Parathyroid adenoma (tissue), 2 donors: ENCODE measurements at regions not wholly inside any gene's neighbourhood (a gene's known extent, or its start where the extent isn't known, plus 50 kb on each side); places are given as distances from the start of the nearest gene placed in this dataset.

Experiments
- H2AFZ ChIP-seq: fragments of 300-600 bp; sonication (generic); one replicate; pipeline ENCODE4 v1.7.0; 2017; ENCODE audit warnings: antibody characterized with exemption, mild to moderate bottlenecking
- H3K27ac ChIP-seq: fragments of 300-600 bp; sonication (generic); one replicate; pipeline ENCODE4 v1.7.0; 2017
- H3K27me3 ChIP-seq: fragments of 300-600 bp; sonication (generic); one replicate; pipeline ENCODE4 v1.7.0; 2017; ENCODE audit warnings: low read length; ENCODE audit not compliant: control insufficient read depth, insufficient read depth
- H3K36me3 ChIP-seq: fragments of 300-600 bp; sonication (generic); one replicate; pipeline ENCODE4 v1.7.0; 2017; ENCODE audit warnings: low read length; ENCODE audit not compliant: control insufficient read depth, insufficient read depth
- H3K4me1 ChIP-seq: fragments of 300-600 bp; sonication (generic); one replicate; pipeline ENCODE4 v1.7.0; 2017; ENCODE audit warnings: control low read depth
- H3K4me2 ChIP-seq: fragments of 300-600 bp; sonication (generic); one replicate; pipeline ENCODE4 v1.7.0; 2017; ENCODE audit warnings: low read length
- H3K4me3 ChIP-seq: fragments of 300-600 bp; sonication (generic); one replicate; pipeline ENCODE4 v1.7.0; 2017; ENCODE audit warnings: low read depth, low read length
- H3K79me2 ChIP-seq: fragments of 300-600 bp; sonication (generic); one replicate; pipeline ENCODE4 v1.7.0; 2017; ENCODE audit warnings: control low read depth
- H3K9ac ChIP-seq: fragments of 300-600 bp; sonication (generic); one replicate; pipeline ENCODE4 v1.7.0; 2017; ENCODE audit warnings: mild to moderate bottlenecking
- H3K9me3 ChIP-seq: fragments of 300-600 bp; sonication (generic); one replicate; pipeline ENCODE4 v1.7.0; 2017; ENCODE audit warnings: low read length; ENCODE audit not compliant: control insufficient read depth
- TF ChIP-seq, protein P1 (sequence below): fragments of 300-600 bp; sonication (generic); IDR thresholded peaks from one replicate; pipeline ENCODE4 v1.7.0; 2017; ENCODE audit warnings: antibody characterized with exemption, mild to moderate bottlenecking
- donor health status: primary hyperparathyroidism.

DNA sequence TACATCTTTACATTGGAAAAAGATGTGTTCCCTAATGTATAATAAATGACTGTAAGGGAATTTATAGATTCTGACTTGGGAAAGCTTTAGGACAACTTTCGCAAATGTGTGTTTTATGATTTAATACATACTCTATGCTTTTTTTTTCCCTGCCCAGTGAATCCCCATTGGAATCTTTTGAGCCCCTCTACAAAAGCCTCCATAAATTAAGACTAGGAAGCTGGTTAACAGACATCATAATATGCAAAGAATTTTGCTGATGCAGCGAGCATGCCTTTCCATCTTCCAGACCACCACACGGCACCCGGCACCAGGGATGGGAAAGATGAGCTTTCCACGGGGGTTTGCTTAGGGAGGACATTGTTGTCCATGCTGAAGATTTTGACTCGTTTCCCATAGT is 156.1 kb upstream of the IVNS1ABP start:
- Histone ChIP-seq H3K4me3 (no peak overlapping the region), H3K79me2 (no peaks in the 10 kb centered on the region), H3K4me2 (no peak overlapping the region), H3K36me3 (no peaks in the 10 kb centered on the region), H3K27me3 (no peaks in the 10 kb centered on the region), H3K27ac (no peak overlapping the region), H3K9me3 (no peaks in the 10 kb centered on the region), H3K9ac (no peak overlapping the region), H3K4me1 (no peaks in the 10 kb centered on the region), H2AFZ (no peak overlapping the region)
- TF ChIP-seq, protein P1, sequence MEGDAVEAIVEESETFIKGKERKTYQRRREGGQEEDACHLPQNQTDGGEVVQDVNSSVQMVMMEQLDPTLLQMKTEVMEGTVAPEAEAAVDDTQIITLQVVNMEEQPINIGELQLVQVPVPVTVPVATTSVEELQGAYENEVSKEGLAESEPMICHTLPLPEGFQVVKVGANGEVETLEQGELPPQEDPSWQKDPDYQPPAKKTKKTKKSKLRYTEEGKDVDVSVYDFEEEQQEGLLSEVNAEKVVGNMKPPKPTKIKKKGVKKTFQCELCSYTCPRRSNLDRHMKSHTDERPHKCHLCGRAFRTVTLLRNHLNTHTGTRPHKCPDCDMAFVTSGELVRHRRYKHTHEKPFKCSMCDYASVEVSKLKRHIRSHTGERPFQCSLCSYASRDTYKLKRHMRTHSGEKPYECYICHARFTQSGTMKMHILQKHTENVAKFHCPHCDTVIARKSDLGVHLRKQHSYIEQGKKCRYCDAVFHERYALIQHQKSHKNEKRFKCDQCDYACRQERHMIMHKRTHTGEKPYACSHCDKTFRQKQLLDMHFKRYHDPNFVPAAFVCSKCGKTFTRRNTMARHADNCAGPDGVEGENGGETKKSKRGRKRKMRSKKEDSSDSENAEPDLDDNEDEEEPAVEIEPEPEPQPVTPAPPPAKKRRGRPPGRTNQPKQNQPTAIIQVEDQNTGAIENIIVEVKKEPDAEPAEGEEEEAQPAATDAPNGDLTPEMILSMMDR: no peak

DNA sequence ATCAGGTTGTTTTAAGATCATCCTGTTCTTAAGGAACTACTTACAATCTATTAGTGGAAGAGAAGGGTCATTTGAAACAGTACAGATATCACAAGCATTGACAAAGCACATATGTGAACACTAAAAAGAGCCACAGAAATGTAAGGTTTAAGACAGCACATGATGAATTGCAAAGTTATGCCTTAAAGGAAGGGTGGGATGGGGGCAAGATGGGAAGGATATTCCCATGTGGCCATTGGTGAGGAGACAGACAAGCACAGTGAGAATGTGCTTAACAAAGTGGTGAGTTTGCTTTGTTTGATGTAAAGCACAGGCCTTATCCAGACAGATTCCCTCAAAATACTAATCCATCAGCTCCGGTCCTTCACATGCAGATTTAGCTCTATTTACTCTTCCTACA is 151.6 kb upstream of the IVNS1ABP start:
- Histone ChIP-seq H3K27ac (no peak overlapping the region), H3K4me2 (no peak overlapping the region), H3K4me3 (no peak overlapping the region), H3K9ac (no peak overlapping the region), H2AFZ (no peak overlapping the region), H3K9me3 (no peaks in the 10 kb centered on the region), H3K4me1 (no peaks in the 10 kb centered on the region), H3K36me3 (no peaks in the 10 kb centered on the region), H3K79me2 (no peaks in the 10 kb centered on the region), H3K27me3 (no peaks in the 10 kb centered on the region)
- TF ChIP-seq, protein P1: no peak

DNA sequence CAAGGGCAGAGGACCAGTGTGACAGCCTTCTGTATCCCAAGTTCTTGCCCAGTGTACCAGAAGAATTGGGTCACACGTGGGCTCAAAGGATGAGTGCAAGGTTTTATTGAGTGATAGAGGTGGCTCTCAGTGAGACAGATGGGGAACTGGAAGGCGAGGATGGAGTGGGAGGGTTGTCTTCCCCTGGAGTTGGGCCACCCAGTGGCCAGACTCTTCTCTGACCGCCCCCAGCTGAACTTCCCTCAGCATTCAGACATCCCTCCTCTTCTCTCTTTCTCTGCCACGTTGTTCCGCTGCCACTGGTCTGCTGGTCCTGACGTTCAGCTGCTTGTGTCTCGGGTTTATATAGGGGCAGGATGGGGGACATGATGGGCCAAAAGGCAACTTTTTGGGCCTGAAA is 150.1 kb upstream of the IVNS1ABP start:
- no peaks in the 10 kb centered on the region for H3K9me3 ChIP-seq
- H3K27ac ChIP-seq: no peak overlapping the region
- H3K9ac ChIP-seq: no peak overlapping the region
- no peaks in the 10 kb centered on the region for H3K36me3 ChIP-seq
- TF ChIP-seq, protein P1: no peak
- H3K4me3 ChIP-seq: no peak overlapping the region
- no peaks in the 10 kb centered on the region for H3K79me2 ChIP-seq
- no peak overlapping the region for H3K4me2 ChIP-seq
- H3K4me1 ChIP-seq: no peaks in the 10 kb centered on the region
- no peak overlapping the region for H2AFZ ChIP-seq
- H3K27me3 ChIP-seq: no peaks in the 10 kb centered on the region

DNA sequence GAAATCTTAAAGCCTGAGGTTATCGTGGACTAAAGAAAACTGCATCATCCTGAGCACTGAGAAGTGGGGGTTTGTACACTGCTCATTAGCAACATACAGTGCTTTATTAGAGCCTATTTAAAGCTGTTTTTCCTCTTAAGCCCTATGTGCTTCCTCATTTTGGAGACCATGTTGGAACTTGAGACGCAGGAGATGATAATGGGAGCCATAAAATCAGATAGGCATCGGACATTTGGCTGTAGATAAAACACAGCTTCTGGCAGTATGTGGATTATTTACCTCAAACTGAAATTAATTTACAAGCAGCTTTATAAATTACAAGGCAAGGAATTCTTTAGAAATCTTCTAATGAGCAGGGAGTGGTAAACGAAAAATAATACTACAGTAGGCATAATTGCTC is 147.7 kb upstream of the IVNS1ABP start:
- Histone ChIP-seq H3K4me2 (no peak overlapping the region), H3K79me2 (no peaks in the 10 kb centered on the region), H3K4me1 (no peaks in the 10 kb centered on the region), H3K36me3 (no peaks in the 10 kb centered on the region), H3K9me3 (no peaks in the 10 kb centered on the region), H3K4me3 (no peak overlapping the region), H3K27me3 (no peaks in the 10 kb centered on the region), H3K9ac (no peak overlapping the region), H2AFZ (no peak overlapping the region), H3K27ac (no peak overlapping the region)
- TF ChIP-seq, protein P1: no peak

DNA sequence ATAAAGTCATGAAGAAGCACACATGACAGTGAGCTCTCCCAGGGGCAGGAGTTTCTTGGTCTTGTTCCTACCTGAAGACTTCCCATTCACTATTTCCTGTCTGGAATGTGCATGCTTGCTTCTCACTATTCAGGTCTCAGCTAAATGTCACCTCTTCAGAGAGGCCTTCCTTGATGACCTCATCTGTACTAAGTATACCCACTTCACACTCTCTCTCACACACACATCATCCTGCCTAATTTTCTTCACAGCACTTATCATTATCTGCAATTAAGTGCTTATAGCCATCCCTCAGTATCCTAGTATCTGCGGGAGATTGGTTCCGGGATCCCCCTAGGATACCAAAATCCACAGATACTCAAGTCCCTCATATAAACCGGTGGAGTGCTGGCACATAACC is 146.4 kb upstream of the IVNS1ABP start:
- no peaks in the 10 kb centered on the region for H3K9me3 ChIP-seq
- H3K4me1 ChIP-seq: no peaks in the 10 kb centered on the region
- H3K79me2 ChIP-seq: no peaks in the 10 kb centered on the region
- no peaks in the 10 kb centered on the region for H3K27me3 ChIP-seq
- H3K9ac ChIP-seq: no peak overlapping the region
- TF ChIP-seq, protein P1: no peak
- H3K27ac ChIP-seq: no peak overlapping the region
- H3K4me3 ChIP-seq: no peak overlapping the region
- no peak overlapping the region for H3K4me2 ChIP-seq
- H2AFZ ChIP-seq: no peak overlapping the region
- H3K36me3 ChIP-seq: no peaks in the 10 kb centered on the region
